ENCODE measurements at regions not wholly inside any gene's neighbourhood (a gene's known extent, or its start where the extent isn't known, plus 50 kb on each side); places are given as distances from the start of the nearest gene placed in this dataset.

DNA sequence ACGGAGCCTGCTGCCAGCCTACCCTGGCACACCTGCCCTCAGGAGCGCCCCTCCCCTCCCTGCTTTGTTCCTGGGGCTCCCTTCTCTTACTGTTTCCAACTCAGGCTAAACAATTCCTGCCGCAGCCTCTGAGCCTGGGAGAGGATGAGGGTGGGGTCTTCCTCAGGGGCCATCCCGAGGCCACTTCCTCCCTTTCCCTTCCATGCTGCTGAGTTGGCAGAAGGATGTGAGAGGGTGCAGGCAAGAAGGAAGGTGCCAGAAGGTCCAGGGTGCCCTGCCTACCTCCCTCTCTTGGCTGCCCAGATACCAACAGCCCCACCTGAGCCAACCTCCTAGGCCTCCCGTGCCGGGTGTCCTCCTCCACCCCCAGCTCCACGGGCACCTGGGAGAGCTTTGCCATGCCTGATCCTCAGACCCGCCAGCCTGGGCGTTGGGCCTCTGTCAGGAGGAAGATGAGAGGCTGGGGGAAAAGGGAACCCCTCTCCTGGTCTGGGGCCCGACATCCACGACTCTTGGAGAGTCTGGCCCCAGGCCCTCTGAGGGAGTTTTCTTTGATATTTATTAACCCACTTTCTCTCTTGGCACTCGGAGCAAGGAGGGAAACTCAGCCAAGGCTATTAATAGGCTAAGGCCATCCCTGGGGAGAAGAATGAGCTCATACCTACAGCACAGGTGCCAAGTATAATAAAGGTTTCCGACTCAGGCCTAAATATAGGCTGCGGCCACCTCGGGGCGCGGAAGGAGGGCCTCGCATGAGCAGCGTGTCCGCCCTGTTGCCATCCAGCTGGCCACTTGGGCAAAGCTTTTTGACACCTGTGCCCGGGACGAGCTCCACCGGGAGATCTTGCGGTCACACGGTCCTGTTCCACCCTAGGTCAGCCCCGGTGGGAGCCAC is 232.0 kb downstream of the ENGASE start:
- DNase-seq: no peak

DNA sequence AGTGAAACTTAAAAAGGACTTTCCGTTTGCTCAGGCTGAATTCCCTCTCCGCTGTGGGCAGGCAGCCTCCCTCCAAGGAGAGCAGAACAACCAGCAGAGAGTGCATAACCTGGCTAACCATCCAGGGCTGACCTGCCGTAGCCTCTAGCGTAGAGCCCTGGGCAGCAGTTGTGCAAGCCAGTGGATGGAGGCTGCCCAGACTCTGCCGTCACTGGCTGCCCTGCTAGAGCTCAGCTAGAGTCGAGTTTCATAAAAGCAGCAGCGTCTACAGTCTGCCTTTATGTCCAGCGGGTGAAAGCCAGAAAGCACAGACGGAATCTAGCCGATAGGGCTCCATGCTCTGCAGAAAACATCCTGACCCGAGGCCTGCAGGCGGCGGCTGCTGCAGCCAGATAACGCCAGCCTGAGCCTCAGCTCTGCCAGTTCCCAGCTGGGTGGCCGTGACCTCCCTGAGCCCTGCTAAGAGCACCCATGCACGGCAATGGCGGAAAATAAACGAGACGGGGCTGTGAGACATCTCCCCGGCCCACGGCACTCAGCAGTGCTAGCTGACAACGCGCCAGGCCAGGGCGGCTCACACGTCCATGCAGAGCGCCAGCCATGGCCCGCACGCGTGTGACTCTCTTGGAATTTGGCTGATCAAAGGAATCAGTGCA is 231.3 kb downstream of the ENGASE start:
- no peak for DNase-seq

DNA sequence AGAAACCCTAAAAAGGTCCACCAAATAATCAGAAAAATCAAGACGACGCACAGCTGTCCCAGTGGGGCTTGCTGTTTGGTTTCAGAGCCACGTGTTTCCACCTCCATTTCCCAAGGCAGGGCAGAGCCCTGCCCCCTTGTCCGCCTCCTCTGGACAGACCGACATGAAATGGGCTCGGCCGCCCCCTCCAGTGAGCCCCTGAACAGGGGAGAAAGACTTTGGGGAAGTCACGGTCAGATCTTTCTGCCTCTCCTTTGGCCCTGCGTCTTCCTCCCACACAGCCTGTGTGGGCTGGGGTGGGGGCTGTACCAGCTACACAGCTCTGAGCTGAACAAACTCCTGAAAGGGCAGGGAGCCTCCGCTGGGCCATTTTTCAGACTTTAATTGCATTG is 230.7 kb downstream of the ENGASE start:
- no peak for DNase-seq

DNA sequence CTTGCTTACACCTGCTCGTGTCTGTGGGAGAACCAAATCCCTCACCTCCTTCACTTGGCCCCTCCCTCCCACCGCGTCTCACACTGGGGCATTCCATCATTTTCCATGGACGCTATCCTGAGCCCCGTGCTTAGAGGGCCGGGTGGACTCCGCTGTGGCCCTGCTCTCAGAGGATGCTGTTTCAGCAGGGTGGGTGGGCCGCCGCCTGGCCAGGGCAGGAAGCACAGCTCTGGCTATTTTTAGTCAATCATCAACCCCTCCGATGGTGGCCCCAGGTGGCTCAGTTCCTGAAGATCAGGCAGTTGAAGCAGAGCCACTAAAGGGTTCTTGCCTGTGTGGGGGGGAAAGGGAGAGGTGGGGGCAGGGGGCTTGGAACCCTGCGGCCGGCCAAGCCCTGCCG is 230.3 kb downstream of the ENGASE start:
- no peak for DNase-seq

DNA sequence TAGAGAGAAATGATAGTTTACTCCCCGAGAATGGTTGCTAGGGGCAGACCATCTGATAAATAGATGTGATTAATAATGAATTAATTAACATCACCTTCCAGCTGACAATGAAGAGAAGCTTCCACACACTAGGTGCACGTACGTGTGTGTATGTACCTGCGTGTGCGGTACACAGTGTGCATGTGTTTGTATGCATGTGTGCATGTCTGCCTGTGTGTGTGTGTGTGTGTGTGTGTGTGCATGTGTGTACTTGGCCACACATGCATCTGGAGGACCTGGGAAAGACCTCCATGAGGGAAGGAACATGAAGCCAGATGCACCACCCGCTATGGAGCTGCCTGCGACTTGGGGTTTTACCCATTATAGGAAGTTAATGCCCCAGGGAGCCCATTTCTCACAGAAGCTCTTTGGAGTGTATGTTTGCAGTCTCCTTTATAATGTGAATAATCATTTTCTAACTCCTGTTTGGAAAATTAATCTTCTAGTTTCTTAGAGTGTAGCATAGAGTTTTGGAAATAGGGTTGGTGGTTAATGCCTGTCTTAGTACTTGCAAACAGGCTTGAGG is 229.1 kb downstream of the ENGASE start:
- DNase-seq: no peak

DNA sequence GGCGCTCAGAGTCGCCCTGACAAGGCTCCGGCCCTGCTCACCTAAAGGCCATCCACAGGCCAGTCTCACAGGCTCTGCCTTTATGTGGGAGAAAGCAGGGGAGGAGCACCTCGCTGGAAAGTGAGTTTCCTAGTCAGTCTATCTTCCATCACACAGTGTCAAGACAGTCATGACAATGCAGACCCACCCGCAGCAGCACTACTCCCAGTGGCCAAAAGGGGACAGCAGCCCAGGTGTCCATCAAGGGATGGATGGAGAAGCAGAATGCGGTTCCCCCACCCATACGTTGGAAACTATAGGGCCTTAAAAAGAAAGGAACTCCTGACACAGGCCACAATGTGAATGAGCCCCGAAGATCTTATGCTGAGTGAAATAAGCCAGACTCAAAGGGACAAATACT is 226.8 kb downstream of the ENGASE start:
- no peak for DNase-seq

DNA sequence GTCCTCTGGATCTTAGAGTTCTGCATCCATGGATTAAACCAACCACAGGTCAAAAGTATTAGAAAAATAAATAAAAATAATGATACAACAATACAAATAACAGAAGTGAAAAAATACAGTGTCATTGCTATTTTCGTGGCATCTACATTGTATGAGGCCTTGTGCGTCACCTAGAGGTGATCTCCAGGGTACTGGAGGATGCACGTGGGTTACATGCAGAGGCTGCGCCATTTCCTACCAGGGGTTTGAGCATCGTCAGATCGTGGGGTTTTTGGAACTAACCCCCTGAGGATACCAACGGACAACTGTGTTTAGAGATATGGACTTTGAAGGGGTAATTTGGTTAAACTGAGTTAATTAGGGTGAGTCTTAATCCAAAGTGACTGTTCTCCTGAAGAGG is 224.7 kb downstream of the ENGASE start:
- no peak for DNase-seq

DNA sequence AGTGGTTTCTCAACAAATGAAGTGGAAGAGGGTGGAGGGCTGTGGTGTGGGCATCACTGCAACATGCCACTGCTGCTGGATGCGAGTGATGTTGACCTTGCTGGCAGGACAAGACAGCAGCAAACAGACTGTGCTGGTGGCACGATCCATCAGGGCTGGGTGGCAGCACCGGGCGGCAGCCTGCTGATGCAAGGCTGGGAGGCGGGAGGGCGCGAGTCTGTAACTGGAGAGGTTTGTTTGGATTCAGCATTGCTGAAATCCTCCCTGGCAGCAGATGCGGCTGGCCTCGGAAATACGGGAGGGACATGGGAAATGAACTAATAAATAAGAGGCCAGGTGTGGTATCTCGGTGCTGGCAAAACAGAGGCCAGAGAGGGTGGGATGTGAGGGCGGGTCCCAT is 224.2 kb downstream of the ENGASE start:
- no peak for DNase-seq

DNA sequence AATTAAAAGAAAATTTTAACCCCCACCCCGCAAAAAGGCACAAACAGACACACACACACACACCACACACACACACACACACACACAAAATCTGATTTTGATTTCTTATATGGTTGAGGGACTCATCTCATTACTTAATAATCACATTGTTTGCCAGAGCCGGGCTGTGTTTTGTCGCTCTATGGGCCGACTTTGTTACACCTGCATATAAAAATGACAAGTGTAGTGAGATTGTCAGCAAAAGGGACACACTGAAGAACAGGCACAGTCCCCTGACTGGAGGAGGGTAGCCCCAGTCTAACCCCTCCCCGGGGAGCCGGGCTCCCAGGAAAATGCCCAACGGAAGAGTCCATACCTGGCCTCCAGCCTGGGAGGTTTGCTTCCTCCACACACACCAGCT is 221.6 kb downstream of the ENGASE start:
- no peak for DNase-seq

DNA sequence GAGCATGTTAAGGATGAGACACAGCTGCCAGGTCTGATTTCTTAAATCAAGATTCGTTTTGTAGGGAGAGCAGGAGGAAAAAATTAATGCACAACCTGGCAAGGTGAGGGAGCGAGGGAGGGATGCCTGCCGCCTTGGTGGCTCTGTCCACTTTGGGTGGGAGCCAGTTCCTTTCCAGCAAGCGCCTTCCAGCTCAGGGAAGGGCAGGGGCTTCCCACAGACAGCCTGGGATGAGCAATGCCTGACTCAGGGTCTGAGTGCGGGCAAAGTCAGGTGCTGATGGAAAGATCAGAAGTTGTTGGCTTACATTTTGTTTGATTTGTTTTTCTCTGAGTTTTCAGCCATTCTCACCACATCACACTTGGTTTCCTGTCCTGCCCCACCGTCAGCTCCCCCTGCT is 220.7 kb downstream of the ENGASE start:
- DNase-seq: no peak

DNA sequence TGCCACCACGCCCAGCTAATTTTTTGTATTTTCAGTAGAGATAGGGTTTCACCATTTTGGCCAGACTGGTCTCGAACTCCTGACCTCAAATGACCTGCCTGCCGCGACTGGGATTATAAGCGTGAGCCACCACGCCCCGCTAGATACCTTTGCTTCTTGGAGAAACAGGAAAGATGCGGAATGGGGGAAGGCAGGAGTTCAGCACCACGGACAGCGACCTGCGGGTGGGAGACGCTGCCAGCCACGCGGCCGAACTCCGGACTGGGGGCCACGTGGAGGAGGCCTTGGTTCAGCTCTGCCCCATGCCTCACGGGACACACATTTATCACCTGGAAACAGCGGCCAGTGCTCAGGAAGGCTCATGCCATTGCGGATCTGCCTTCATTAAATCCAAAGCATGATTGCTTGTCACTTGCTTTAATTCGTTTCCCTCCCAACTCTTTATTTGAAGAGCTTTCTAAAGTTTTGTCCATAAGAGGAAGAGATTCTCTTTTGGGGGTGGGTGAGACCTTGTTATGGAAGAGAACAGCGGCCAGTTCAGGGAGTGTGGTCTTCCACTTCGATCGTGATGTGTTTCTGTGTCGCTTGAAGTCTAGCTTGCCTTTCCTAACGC is 219.9 kb downstream of the ENGASE start:
- peak in 1 of 2 donors; percentile 38 for DNase-seq

DNA sequence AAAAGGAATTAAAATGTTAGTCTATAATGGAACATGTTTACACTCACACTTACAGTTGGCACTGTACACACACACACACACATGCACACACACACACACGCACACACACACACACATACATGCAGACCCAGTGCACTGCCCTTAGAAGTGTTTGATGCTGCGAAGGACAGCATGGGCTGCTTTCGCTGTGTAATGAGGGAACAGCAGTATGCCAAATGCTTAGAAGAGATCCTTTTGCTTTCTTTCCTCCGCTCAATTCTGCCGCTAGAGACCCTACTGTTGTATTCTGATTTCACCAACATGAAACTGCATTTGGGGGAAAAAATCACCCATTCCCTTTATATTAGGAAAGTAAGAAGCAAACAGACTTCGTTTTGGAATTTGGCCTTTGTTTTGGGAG is 217.9 kb downstream of the ENGASE start:
- DNase-seq: no peak

DNA sequence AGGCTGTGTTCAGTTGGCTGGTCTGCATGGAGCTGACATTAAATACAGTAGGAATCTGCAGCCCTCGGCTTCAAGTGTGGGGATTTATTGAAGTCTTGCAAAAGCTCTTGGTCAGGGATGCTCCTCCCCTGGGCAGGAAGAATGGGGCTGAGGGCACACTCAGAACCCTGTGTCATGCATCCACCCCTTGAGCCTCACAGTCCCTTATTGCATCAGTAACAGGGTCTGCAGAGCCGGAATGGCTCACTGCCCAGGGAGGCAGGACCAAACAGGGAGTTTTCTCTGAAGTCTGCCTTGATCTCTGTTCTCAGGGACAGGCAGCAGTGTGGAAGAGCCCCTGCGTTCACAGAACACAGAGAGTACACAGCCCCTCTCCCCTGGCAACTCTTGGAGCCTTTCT is 216.8 kb downstream of the ENGASE start:
- no peak for DNase-seq

DNA sequence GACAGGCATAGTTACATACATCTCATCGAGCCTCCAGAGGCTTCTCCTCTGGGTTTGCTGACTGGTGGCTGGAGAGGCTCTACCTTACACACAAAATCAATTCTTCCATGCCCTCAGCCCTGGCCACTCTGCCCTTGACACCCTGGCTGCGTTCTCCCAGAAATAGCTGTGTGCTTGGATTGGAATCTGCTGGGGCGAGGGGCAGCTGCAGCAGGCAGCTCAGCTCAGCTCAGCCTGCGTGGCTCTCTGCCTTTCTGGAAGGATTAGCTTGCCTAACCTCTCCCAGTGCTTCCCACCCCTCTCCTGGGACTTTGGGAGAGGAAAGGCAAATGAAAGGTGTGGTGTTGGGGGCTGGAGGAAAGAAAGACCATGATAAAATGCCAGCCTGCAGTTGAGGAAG is 216.1 kb downstream of the ENGASE start:
- DNase-seq: no peak

DNA sequence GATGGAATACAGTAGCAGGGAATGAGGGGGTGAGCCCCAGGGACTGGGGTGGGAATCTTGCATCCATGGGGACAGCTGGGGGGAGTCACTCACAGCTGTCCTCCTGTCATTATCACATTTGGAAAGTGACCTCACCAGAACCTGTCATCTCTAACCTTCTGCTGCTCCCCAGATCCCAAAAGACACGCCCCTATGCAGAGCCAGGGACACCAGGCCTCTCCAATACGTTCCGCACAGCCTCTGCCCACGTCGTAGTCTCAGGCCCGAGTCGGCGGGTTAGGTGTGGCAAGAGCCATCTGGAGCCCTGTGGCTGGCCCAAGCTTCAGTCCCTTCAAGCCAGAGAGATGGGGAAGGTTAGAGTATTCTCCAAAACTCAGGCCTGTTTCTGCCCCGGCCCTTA is 214.3 kb downstream of the ENGASE start:
- DNase-seq: no peak

DNA sequence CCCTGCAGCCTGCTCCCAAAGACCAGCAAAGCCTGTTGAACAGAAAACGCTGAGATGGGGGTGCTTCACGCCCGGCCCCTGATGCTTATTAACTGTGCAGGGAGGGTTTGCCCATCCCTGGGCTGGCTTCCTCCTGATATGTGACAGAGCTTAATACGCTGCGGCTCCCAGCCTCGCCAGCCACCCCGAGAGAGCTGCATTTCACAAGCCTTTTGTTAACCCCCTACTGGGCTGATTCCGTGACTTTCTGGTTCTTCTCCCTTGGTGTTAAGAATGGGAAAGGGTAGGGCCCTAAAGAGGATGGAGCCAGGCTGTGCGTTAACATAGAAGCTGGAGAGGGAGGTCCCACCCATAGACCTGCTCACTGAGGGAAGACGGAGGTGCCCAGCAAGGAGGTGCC is 211.8 kb downstream of the ENGASE start:
- DNase-seq: no peak

DNA sequence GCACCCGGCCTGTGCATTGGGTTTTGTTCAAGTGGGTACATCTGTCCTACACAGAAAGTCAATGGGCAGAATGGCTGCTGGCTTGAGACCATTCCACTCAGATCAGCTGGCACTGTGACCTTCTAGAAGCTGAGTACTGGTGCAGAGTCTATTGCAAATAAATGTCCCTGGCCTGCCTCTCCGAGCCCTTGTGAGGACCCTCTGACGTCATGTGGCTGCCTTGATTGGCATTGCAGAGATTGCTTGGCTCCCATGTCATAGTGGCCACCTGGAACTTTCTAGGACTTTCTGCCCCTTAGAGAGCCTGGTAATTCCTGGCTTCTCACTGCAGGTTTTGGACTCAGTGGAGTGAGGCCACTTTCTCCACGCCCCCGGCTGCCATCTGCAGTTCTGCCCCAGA is 211.3 kb downstream of the ENGASE start:
- DNase-seq: no peak

DNA sequence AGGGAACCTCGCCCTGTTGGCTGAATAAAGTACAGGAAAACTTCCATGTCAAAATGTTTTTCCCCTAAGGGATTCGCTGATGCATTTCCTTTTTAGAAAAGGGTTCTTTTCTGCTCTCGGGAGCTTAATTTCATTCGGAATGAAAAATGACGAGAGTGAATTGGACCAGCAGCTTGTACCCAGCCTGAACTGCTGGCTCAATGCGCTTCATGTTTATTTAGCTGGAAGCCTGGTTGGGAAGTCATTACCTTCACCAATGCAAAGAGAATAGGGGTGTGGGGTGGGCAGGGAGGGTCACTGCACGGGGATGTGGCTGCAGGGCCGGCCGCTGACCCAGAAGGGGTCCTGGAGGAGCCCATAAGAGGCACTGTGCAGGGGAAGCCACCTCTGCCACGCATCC is 207.7 kb downstream of the ENGASE start:
- no peak for DNase-seq

DNA sequence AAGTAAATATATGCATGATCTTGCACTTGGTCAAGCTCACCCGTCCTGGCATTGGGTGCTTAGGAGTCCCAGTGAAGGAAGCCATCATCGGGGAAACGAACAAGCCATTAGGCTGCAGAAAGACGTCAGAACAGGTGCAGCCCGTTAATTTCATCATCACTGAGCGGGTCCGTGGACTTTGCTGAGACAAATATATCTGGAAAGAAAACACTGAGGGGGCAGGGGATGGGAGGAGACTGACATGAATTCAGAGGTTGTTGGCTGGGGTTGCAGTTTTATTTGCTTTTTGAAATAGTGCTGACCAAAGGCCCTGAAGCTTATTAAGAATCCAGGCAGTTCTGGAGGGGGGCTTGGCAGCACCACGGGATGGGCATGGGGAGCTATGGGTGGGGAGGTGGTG is 207.2 kb downstream of the ENGASE start:
- DNase-seq: no peak

DNA sequence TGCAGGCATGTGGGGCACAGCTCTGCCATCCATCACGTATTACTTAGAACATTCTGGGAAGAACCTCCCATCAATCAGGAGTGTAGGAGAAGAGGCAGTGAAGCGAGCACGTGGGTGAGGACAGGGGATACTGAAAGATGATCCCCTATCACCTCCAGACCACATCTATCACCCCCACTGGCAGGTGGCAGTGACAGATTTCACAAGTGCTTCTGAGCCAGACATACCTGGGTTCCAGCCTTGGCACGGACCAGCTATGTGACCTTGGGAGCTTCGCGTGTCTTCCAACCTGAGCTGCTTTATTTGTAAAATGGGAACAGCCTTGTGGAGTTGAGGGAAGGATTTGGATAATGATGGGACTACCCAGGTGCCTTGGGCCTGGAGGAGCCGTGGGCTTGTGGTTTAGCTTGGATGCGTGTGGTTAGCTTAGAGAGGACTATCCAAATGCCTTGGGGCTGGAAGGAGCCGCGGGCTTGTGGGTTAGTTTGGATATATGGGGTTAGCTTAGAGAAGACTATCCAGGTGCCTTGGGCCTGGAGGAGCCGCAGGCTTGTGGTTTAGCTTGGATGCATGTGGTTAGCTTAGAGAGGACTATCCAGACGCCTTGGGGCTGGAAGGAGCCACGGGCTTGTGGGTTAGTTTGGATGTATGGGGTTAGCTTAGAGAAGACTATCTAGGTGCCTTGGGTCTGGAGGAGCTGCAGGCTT is 206.4 kb downstream of the ENGASE start:
- no peak for DNase-seq

DNA sequence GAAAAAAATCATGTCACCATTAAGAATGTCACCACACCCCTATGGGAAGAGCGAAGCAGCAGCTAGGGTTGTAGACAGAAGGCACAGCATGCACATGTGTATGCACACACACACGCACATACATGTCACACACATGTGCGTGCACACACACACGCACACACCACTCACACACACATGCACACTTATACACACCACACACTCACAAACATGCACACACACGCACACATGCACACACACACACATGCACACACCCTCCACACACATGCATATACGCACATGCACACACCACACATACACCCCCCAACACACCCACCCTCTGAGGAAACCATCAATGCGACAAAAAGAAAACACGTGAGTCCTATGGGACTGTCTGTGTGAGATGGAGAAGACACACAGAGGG is 205.4 kb downstream of the ENGASE start:
- DNase-seq: no peak

DNA sequence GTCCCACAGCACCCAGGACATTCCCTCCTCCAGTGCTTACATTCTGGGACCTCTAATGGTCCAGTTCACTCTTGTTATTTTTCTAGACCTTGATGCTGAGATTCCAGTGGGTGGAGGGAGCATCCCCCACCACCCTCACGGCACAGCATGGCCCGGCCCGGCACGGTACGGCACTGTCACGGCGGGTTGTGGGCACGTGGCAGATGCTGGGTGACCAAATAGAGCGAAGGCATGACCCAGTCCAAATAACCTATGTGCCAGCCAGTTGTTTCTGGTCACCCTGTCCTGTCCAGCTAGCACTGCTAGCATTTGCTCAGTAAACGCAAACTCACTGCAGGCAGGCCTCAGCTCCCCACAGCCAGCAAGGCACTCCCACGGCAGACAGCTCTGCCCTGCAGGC is 204.7 kb downstream of the ENGASE start:
- no peak for DNase-seq

DNA sequence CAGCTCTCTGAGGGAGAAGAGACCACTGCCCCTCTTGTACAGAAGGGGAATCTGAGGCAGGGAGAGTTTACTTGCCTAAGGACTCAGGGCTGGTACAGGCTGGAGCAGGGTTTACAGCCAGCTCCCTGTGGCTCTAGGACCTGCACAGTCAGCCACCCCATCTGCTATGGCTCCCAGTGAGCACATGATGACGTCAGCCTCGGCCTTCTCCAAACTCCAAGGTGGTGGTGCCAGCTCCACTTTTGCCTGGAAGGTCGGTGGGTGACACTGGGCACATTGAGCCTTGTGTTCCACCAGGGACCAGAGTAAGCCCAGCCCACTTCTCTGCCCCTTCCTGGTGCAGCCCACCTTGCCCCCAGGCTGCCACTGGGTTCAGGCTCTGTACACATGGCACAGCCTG is 202.2 kb downstream of the ENGASE start:
- no peak for DNase-seq
